ENCODE measurements at regions not wholly inside any gene's neighbourhood (a gene's known extent, or its start where the extent isn't known, plus 50 kb on each side); places are given as distances from the start of the nearest gene placed in this dataset.
A peak's percentile ranks its signal among the peaks of the same experiment; 100 is the strongest.

- ChIA-PET CTCF (interaction anchor here (0.9 to 1.2 kb wide), 2 partner anchors 60 to 64 kb away, joined by 3 to 4 read pairs; partner anchors contain the start of gene RASGEF1B), POLR2A (no interaction called here)
- H3K4me1 Mint-ChIP-seq (ENCODE audit: low read depth, unreplicated experiment) = peaks cover 6% of the 10 kb centered on the region
- H3K4me3 ChIP-seq (ENCODE audit: low read depth, low read length) = no peak overlapping the region
- H3K4me1 ChIP-seq = peaks cover 17% of the 10 kb centered on the region; the same call in 1 of the 2 replicates
- intact Hi-C loops (cut with micrococcal nuclease; ENCODE audit: unreplicated experiment) = loop anchor here (1.0 kb wide), 1 partner anchor 64 kb away; no protein-coding TSS in a partner anchor
- no peaks in the 10 kb centered on the region for H3K27me3 ChIP-seq (replicated peaks; ENCODE audit: control insufficient read depth, insufficient read depth, low read length)
- peaks cover 10% of the 10 kb centered on the region for H3K9me3 Mint-ChIP-seq (ENCODE audit: unreplicated experiment)
- H3K27ac Mint-ChIP-seq (ENCODE audit: unreplicated experiment) = no peak overlapping the region
- H3K4me3 Mint-ChIP-seq (ENCODE audit: unreplicated experiment) = peak overlapping the region; percentile 33
- BruUV-seq (replicated peaks) = no TSS peak
- no peaks in the 10 kb centered on the region for H3K27me3 Mint-ChIP-seq (ENCODE audit: insufficient read depth, unreplicated experiment)
- DNase-seq = peak in 1 of 2 experiments; percentile 47
- TF ChIP-seq, protein P1, sequence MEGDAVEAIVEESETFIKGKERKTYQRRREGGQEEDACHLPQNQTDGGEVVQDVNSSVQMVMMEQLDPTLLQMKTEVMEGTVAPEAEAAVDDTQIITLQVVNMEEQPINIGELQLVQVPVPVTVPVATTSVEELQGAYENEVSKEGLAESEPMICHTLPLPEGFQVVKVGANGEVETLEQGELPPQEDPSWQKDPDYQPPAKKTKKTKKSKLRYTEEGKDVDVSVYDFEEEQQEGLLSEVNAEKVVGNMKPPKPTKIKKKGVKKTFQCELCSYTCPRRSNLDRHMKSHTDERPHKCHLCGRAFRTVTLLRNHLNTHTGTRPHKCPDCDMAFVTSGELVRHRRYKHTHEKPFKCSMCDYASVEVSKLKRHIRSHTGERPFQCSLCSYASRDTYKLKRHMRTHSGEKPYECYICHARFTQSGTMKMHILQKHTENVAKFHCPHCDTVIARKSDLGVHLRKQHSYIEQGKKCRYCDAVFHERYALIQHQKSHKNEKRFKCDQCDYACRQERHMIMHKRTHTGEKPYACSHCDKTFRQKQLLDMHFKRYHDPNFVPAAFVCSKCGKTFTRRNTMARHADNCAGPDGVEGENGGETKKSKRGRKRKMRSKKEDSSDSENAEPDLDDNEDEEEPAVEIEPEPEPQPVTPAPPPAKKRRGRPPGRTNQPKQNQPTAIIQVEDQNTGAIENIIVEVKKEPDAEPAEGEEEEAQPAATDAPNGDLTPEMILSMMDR (IDR thresholded peaks at IDR 0.05; ENCODE audit: insufficient read depth in 1 of 2, low read depth in 1 of 2, low read length in 1 of 2, severe bottlenecking in 1 of 2, unreplicated experiment in 1 of 2) = no peak
- no peaks in the 10 kb centered on the region for H3K36me3 ChIP-seq (ENCODE audit: control insufficient read depth, insufficient read depth, low read length)
- no peaks in the 10 kb centered on the region for H3K36me3 Mint-ChIP-seq (ENCODE audit: insufficient read depth, unreplicated experiment)
- peaks cover 6% of the 10 kb centered on the region for H3K9me3 ChIP-seq
Measured at GRCh38 chr4:81531410-81531809, 59.7 kb upstream of the RASGEF1B start.

DNA sequence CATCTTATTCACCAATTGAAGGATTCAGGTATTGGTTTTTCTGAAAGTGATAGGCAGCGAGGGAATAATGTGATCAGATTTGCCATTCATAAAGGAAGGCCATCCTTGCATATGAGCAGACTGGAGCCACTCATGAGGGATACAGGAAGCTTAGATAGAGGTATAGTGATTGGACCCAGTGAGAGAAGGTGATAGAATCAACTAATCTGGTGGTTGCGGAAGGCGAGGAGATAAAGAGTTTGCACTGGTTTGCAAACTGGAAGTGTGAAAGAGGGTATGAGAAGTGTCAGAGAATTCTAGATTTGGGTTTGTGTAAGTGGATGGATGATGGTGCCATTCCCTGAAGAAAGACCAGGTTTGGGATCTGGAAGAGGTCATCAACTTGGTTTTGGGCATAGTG is 57.3 kb upstream of the RASGEF1B start:
- Mint-ChIP-seq H3K4me1 (ENCODE audit: low read depth, unreplicated experiment) (peaks cover 6% of the 10 kb centered on the region), H3K4me3 (ENCODE audit: unreplicated experiment) (no peak overlapping the region), H3K9me3 (ENCODE audit: unreplicated experiment) (peaks cover 10% of the 10 kb centered on the region), H3K27me3 (ENCODE audit: insufficient read depth, unreplicated experiment) (no peaks in the 10 kb centered on the region), H3K27ac (ENCODE audit: unreplicated experiment) (no peak overlapping the region), H3K36me3 (ENCODE audit: insufficient read depth, unreplicated experiment) (no peaks in the 10 kb centered on the region)
- H3K9me3 ChIP-seq = peaks cover 6% of the 10 kb centered on the region
- H3K4me1 ChIP-seq = peaks cover 17% of the 10 kb centered on the region; the same call in 1 of the 2 replicates
- TF ChIP-seq, protein P1 (IDR thresholded peaks at IDR 0.05; ENCODE audit: insufficient read depth in 1 of 2, low read depth in 1 of 2, low read length in 1 of 2, severe bottlenecking in 1 of 2, unreplicated experiment in 1 of 2) = no peak
- intact Hi-C loops (cut with micrococcal nuclease; ENCODE audit: unreplicated experiment) = no loop called here
- no TSS peak for BruUV-seq (replicated peaks)
- H3K27me3 ChIP-seq (replicated peaks; ENCODE audit: control insufficient read depth, insufficient read depth, low read length) = no peaks in the 10 kb centered on the region
- H3K36me3 ChIP-seq (ENCODE audit: control insufficient read depth, insufficient read depth, low read length) = no peaks in the 10 kb centered on the region
- no peak overlapping the region for H3K4me3 ChIP-seq (ENCODE audit: low read depth, low read length)
- no peak for DNase-seq
- POLR2A ChIA-PET = no interaction called here
- CTCF ChIA-PET = no interaction called here

DNA sequence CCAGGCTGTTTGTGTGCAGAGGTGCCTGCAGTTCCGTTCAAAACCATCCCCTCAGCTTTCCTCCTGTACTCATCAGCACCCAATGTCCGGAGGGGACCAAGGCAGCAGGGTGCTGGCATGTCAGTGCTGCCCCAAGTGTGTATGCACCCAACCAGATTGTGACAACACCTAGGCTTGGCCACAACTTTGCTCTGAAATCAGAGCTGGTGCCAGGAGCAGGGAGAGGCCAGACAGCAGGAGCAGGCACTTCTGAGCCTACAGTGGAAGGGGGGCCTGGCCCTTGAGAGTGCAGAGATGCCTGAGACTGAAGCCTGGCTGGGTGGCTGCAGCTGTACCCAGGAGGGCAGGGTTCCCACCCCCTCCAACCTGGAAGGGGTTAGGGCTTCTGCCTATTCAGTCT is 56.5 kb upstream of the RASGEF1B start:
- H3K9me3 Mint-ChIP-seq (ENCODE audit: unreplicated experiment) = peaks cover 10% of the 10 kb centered on the region
- no TSS peak for BruUV-seq (replicated peaks)

More for the DNA sequence above, 56.5 kb upstream of the RASGEF1B start:
- Mint-ChIP-seq H3K4me3 (ENCODE audit: unreplicated experiment) (no peak overlapping the region), H3K27ac (ENCODE audit: unreplicated experiment) (no peak overlapping the region), H3K36me3 (ENCODE audit: insufficient read depth, unreplicated experiment) (no peaks in the 10 kb centered on the region), H3K27me3 (ENCODE audit: insufficient read depth, unreplicated experiment) (no peaks in the 10 kb centered on the region), H3K4me1 (ENCODE audit: low read depth, unreplicated experiment) (peaks cover 6% of the 10 kb centered on the region)
- Histone ChIP-seq H3K9me3 (peaks cover 6% of the 10 kb centered on the region), H3K4me3 (ENCODE audit: low read depth, low read length) (no peak overlapping the region), H3K4me1 (peaks cover 17% of the 10 kb centered on the region; the same call in 1 of the 2 replicates), H3K27me3 (replicated peaks; ENCODE audit: control insufficient read depth, insufficient read depth, low read length) (no peaks in the 10 kb centered on the region), H3K36me3 (ENCODE audit: control insufficient read depth, insufficient read depth, low read length) (no peaks in the 10 kb centered on the region)
- DNase-seq = no peak
- TF ChIP-seq, protein P1 (IDR thresholded peaks at IDR 0.05; ENCODE audit: insufficient read depth in 1 of 2, low read depth in 1 of 2, low read length in 1 of 2, severe bottlenecking in 1 of 2, unreplicated experiment in 1 of 2) = no peak
- intact Hi-C loops (cut with micrococcal nuclease; ENCODE audit: unreplicated experiment) = no loop called here
- POLR2A ChIA-PET = no interaction called here
- CTCF ChIA-PET = no interaction called here

Measured in Caco-2 (cell line).